MM.1S (cell line): ENCODE measurements at regions not wholly inside any gene's neighbourhood (a gene's known extent, or its start where the extent isn't known, plus 50 kb on each side); places are given as distances from the start of the nearest gene placed in this dataset.

Source experiments
- DNase-seq: peaks from one replicate; pipeline ENCODE4 v3.0.0-alpha.2; 2015
- H2AFZ ChIP-seq: fragments of 300-600 bp; sonication (generic); 2 replicates; pipeline ENCODE4 v1.6.0; 2016; ENCODE audit warnings: antibody characterized with exemption, low read length
- H3F3A ChIP-seq: fragments of 300-600 bp; sonication (generic); 2 replicates; pipeline ENCODE4 v1.6.1; 2016; ENCODE audit warnings: mild to moderate bottlenecking, antibody characterized with exemption, low read length, moderate library complexity, mixed read lengths; ENCODE audit not compliant: insufficient read depth
- H3K27ac ChIP-seq: fragments of 300-600 bp; sonication (generic); 2 replicates; pipeline ENCODE4 v1.5.1; 2016; ENCODE audit warnings: mild to moderate bottlenecking, low read length
- H3K27me3 ChIP-seq: fragments of 300-600 bp; sonication (generic); replicated peaks from 2 replicates; pipeline ENCODE4 v1.6.0; 2016; ENCODE audit warnings: low read length; ENCODE audit not compliant: insufficient read depth
- H3K36me3 ChIP-seq: fragments of 300-600 bp; sonication (generic); replicated peaks from 2 replicates; pipeline ENCODE4 v1.6.1; 2016; ENCODE audit warnings: mild to moderate bottlenecking, low read length, mixed read lengths; ENCODE audit not compliant: insufficient read depth
- H3K4me1 ChIP-seq: fragments of 300-600 bp; sonication (generic); 2 replicates; pipeline ENCODE4 v1.6.1; 2016; ENCODE audit warnings: low read length, mixed read lengths
- H3K4me2 ChIP-seq: fragments of 300-600 bp; sonication (generic); 2 replicates; pipeline ENCODE4 v1.6.0; 2016; ENCODE audit warnings: low read depth, low read length
- H3K4me3 ChIP-seq: fragments of 300-600 bp; sonication (generic); 2 replicates; pipeline ENCODE4 v1.5.1; 2016; ENCODE audit warnings: low read length, mixed read lengths
- H3K79me2 ChIP-seq: fragments of 300-600 bp; sonication (generic); 2 replicates; pipeline ENCODE4 v1.6.1; 2016; ENCODE audit warnings: mixed run types, low read length, mixed read lengths
- H3K9ac ChIP-seq: fragments of 300-600 bp; sonication (generic); 2 replicates; pipeline ENCODE4 v1.6.1; 2016; ENCODE audit warnings: low read length, mixed read lengths
- H3K9me2 ChIP-seq: fragments of 300-600 bp; sonication (generic); replicated peaks from 2 replicates; pipeline ENCODE4 v1.6.1; 2016; ENCODE audit warnings: mild to moderate bottlenecking, low read length, mixed read lengths; ENCODE audit not compliant: insufficient read depth
- H3K9me3 ChIP-seq: fragments of 300-600 bp; sonication (generic); replicated peaks from 2 replicates; pipeline ENCODE4 v1.6.1; 2016; ENCODE audit warnings: mild to moderate bottlenecking, low read length, mixed read lengths; ENCODE audit not compliant: insufficient read depth
- H4K20me1 ChIP-seq: fragments of 300-600 bp; sonication (generic); 2 replicates; pipeline ENCODE4 v1.6.1; 2016; ENCODE audit warnings: mild to moderate bottlenecking, low read length, moderate library complexity, mixed read lengths; ENCODE audit not compliant: insufficient read depth
- CTCF ChIP-seq: fragments of 300-600 bp; sonication (generic); IDR thresholded peaks from 2 replicates; pipeline ENCODE4 v1.5.1; 2016; ENCODE audit warnings: antibody characterized with exemption, low read length, mixed read lengths
- EZH2 ChIP-seq: fragments of 300-600 bp; sonication (generic); optimal IDR thresholded peaks from 2 replicates; pipeline ENCODE3; 2017; ENCODE audit warnings: low read depth, mild to moderate bottlenecking, antibody characterized with exemption, low read length, mixed read lengths
- EZH2phosphoT487 ChIP-seq: fragments of 300-600 bp; sonication (generic); IDR thresholded peaks from 2 replicates; pipeline ENCODE4 v1.6.1; 2018; ENCODE audit warnings: antibody characterized with exemption, low read length

GRCh38 chr3:152729906-152730305, 105.0 kb upstream of the P2RY1 start:
- Histone ChIP-seq H3K4me1 (no peaks in the 10 kb centered on the region), H2AFZ (no peak overlapping the region), H3K4me2 (no peak overlapping the region), H3K79me2 (no peaks in the 10 kb centered on the region), H3K36me3 (no peaks in the 10 kb centered on the region), H3K9ac (no peak overlapping the region), H3F3A (no peaks in the 10 kb centered on the region), H3K4me3 (no peak overlapping the region), H3K9me3 (no peaks in the 10 kb centered on the region), H3K27ac (no peak overlapping the region), H3K27me3 (no peaks in the 10 kb centered on the region), H3K9me2 (no peaks in the 10 kb centered on the region), H4K20me1 (no peaks in the 10 kb centered on the region)
- TF ChIP-seq CTCF = no peak
- TF ChIP-seq EZH2 = no peak
- no peak for TF ChIP-seq EZH2phosphoT487
- DNase-seq = no peak

- Histone ChIP-seq H3K4me3 (no peak overlapping the region), H3K27ac (no peak overlapping the region), H3F3A (no peaks in the 10 kb centered on the region), H4K20me1 (no peaks in the 10 kb centered on the region), H3K4me1 (no peaks in the 10 kb centered on the region), H3K9me2 (no peaks in the 10 kb centered on the region), H3K27me3 (no peaks in the 10 kb centered on the region), H3K9ac (no peak overlapping the region), H2AFZ (no peak overlapping the region), H3K9me3 (no peaks in the 10 kb centered on the region), H3K36me3 (no peaks in the 10 kb centered on the region), H3K79me2 (no peaks in the 10 kb centered on the region), H3K4me2 (no peak overlapping the region)
- no peak for DNase-seq
- TF ChIP-seq EZH2phosphoT487 = no peak
- no peak for TF ChIP-seq CTCF
- TF ChIP-seq EZH2 = no peak
Observed at GRCh38 chr3:152731511-152731910, 103.4 kb upstream of the P2RY1 start.

GRCh38 chr3:152733584-152734119, 101.3 kb upstream of the P2RY1 start:
- Histone ChIP-seq H4K20me1 (no peaks in the 10 kb centered on the region), H3K27me3 (no peaks in the 10 kb centered on the region), H3K27ac (no peak overlapping the region), H2AFZ (no peak overlapping the region), H3K4me1 (peaks cover 17% of the 10 kb centered on the region), H3K9ac (no peak overlapping the region), H3K36me3 (no peaks in the 10 kb centered on the region), H3F3A (no peaks in the 10 kb centered on the region), H3K79me2 (no peaks in the 10 kb centered on the region), H3K9me2 (no peaks in the 10 kb centered on the region), H3K4me2 (no peak overlapping the region), H3K4me3 (no peak overlapping the region), H3K9me3 (no peaks in the 10 kb centered on the region)
- no peak for TF ChIP-seq EZH2
- no peak for TF ChIP-seq CTCF
- no peak for TF ChIP-seq EZH2phosphoT487
- DNase-seq = no peak
